Loucy (cell line): ENCODE measurements at regions not wholly inside any gene's neighbourhood (a gene's known extent, or its start where the extent isn't known, plus 50 kb on each side); places are given as distances from the start of the nearest gene placed in this dataset.

ENCODE experiments used
- CTCF ChIP-seq: fragments of 200-600 bp; sonication (generic); conservative IDR thresholded peaks from 2 replicates; pipeline ENCODE4 v1.5.1; 2014; ENCODE audit warnings: mild to moderate bottlenecking, antibody characterized with exemption, low read length
- EZH2phosphoT487 ChIP-seq: fragments of 200-600 bp; IDR thresholded peaks from 2 replicates; pipeline ENCODE4 v1.6.1; 2018; ENCODE audit warnings: antibody characterized with exemption, mild to moderate bottlenecking, moderate library complexity, borderline replicate concordance

GRCh38 chr6:137759624-137760023, 107.4 kb upstream of the TNFAIP3 start:
- no peak for TF ChIP-seq CTCF
- TF ChIP-seq EZH2phosphoT487, result no peak
